K562 (cell line): ENCODE measurements at regions not wholly inside any gene's neighbourhood (a gene's known extent, or its start where the extent isn't known, plus 50 kb on each side); places are given as distances from the start of the nearest gene placed in this dataset.

Experiments
- ATAC-seq: fragments of 200-7000 bp; cut with Tn5 transposase; 3 replicates; pipeline ENCODE4 v1.9.1; 2020; ENCODE audit warnings: moderate library complexity
- BruUV-seq: library from RNA; stranded (reverse); fragments of 400-500 nt; replicated peaks from 2 replicates; lab custom pipeline; 2021; lab: Mats Ljungman, UMichigan
- CTCF ChIA-PET: fragments of 300-600 bp; formaldehyde crosslinking; extraction: SDS; loops from one replicate; lab custom pipeline; 2021; ENCODE audit warnings: low intra/inter-chr PET ratio; lab: Yijun Ruan, JAX
- POLR2A ChIA-PET: fragments of 300-600, 350-650 bp; sonication (Branson Sonifier 250); formaldehyde crosslinking; extraction: SDS; loops from one replicate; lab custom pipeline; 2021; ENCODE audit warnings: antibody characterized with exemption, inconsistent platforms; lab: Yijun Ruan, JAX
- DNase-seq, 4 experiments: peaks; one replicate each; pipeline versions ENCODE4 v3.0.0 to v3.0.0-alpha.2; 2011 to 2018; ENCODE audit warnings: low spot score in 3 of 4, mixed read lengths in 3 of 4; ENCODE audit errors: extremely low read depth in 1 of 4
- FAIRE-seq: peaks from 2 replicates; lab custom pipeline; 2011; peaks lifted over from hg19 to GRCh38; lab: Jason Lieb, UNC
- H2AFZ ChIP-seq: 2 replicates; pipeline ENCODE4 v1.6.0; 2011; ENCODE audit warnings: low read depth, low read length, control low read depth, inconsistent platforms
- H3K27ac ChIP-seq: fragments of 200-600 bp; 3 replicates; pipeline ENCODE4 v1.8.0; 2011; ENCODE audit warnings: low read depth, mild to moderate bottlenecking, control low read depth, inconsistent platforms, low read length, moderate library complexity, mixed read lengths; ENCODE audit errors: extremely low read depth
- H3K27me3 ChIP-seq, 2 experiments: fragments of 300-600 bp in 1 of 2; 2 replicates in 1 of 2; 3 replicates in 1 of 2; pipeline versions ENCODE4 v1.6.0 to v1.8.0; 2011; ENCODE audit warnings: inconsistent platforms in 2 of 2, low read length in 2 of 2, mild to moderate bottlenecking in 1 of 2, mixed read lengths in 1 of 2, moderate library complexity in 1 of 2; ENCODE audit not compliant: control insufficient read depth in 2 of 2, insufficient read depth in 2 of 2
- H3K36me3 ChIP-seq: fragments of 300-600 bp; 3 replicates; pipeline ENCODE4 v1.8.0; 2011; ENCODE audit warnings: mild to moderate bottlenecking, low read length, inconsistent platforms; ENCODE audit not compliant: control insufficient read depth, insufficient read depth
- H3K4me1 ChIP-seq, 2 experiments: fragments of 200-600 bp in 1 of 2; replicated peaks in 1 of 2; 2 replicates in 1 of 2; 3 replicates in 1 of 2; pipeline versions ENCODE4 v1.5.1 to v1.8.0; 2011; ENCODE audit warnings: inconsistent platforms in 2 of 2, low read length in 2 of 2, mild to moderate bottlenecking in 1 of 2, mixed read lengths in 1 of 2, moderate library complexity in 1 of 2; ENCODE audit not compliant: control insufficient read depth in 2 of 2, insufficient read depth in 2 of 2
- H3K4me2 ChIP-seq: 2 replicates; pipeline ENCODE4 v1.6.1; 2011; ENCODE audit warnings: low read length, control low read depth, inconsistent platforms, mixed read lengths; ENCODE audit not compliant: insufficient read depth
- H3K4me3 ChIP-seq: fragments of 200-600 bp; sonication (generic), shearing (Covaris generic); 2 replicates; pipeline ENCODE4 v1.5.1; 2016; ENCODE audit warnings: control low read depth, inconsistent platforms
- H3K79me2 ChIP-seq: fragments of 200-600 bp; 3 replicates; pipeline ENCODE4 v1.8.0; 2011; ENCODE audit warnings: low read length, inconsistent platforms; ENCODE audit not compliant: control insufficient read depth, insufficient read depth
- H3K9ac ChIP-seq, 2 experiments: 2 replicates each; pipeline versions ENCODE4 v1.6.0 to v1.6.1; 2011; ENCODE audit warnings: low read depth in 2 of 2, low read length in 2 of 2, control low read depth in 1 of 2, inconsistent platforms in 1 of 2, mild to moderate bottlenecking in 1 of 2, mixed read lengths in 1 of 2; ENCODE audit not compliant: insufficient read depth in 1 of 2
- H3K9me1 ChIP-seq: one replicate; pipeline ENCODE4 v1.6.0; 2011; ENCODE audit warnings: inconsistent platforms, mild to moderate bottlenecking, low read length, moderate library complexity; ENCODE audit not compliant: control insufficient read depth, insufficient read depth
- H3K9me3 ChIP-seq: replicated peaks from 2 replicates; pipeline ENCODE4 v1.5.1; 2011; ENCODE audit warnings: low read depth, low read length, inconsistent platforms; ENCODE audit not compliant: control insufficient read depth, insufficient read depth
- H4K20me1 ChIP-seq: replicated peaks from 2 replicates; pipeline ENCODE4 v1.6.1; 2011; ENCODE audit warnings: low read length, inconsistent platforms, mixed read lengths; ENCODE audit not compliant: control insufficient read depth, insufficient read depth
- CCAR2 ChIP-seq: fragments of 200-400 bp; formaldehyde crosslinking; IDR thresholded peaks from 2 replicates; pipeline ENCODE4 v1.6.1; 2017; ENCODE audit warnings: mild to moderate bottlenecking, low read depth, low read length
- DNMT1 ChIP-seq: fragments of 450-650 bp; IDR thresholded peaks from 2 replicates; pipeline ENCODE4 v1.6.1; 2016; ENCODE audit warnings: antibody characterized with exemption, mild to moderate bottlenecking
- HMBOX1 ChIP-seq: sonication (generic); IDR thresholded peaks from 2 replicates; pipeline ENCODE4 v1.6.1; 2016
- PHF21A ChIP-seq: fragments of 450-650 bp; IDR thresholded peaks from 2 replicates; pipeline ENCODE4 v1.6.1; 2017; ENCODE audit warnings: low read depth, borderline replicate concordance
- PHTF2 ChIP-seq: fragments of 250-450 bp; sonication (Bioruptor Pico); IDR thresholded peaks from 2 replicates; pipeline ENCODE4 v1.5.0; 2021; ENCODE audit warnings: mild to moderate bottlenecking
- SFPQ ChIP-seq: fragments of 200-400 bp; formaldehyde crosslinking; IDR thresholded peaks from 2 replicates; pipeline ENCODE4 v1.6.1; 2017; ENCODE audit warnings: mild to moderate bottlenecking, low read depth, low read length, moderate library complexity
- WGBS: fragments of 100-300 bp; shearing (Covaris generic); methylation state at CpG from one replicate; pipeline ENCODE4 v1.1.6; 2016; ENCODE audit warnings: low coverage, mixed read lengths; ENCODE audit not compliant: insufficient coverage; ENCODE audit errors: missing lambda C conversion rate; 5-methylcytosine and 5-hydroxymethylcytosine counted together
- in situ Hi-C: fragments of 300-500 bp; cut with MboI; formaldehyde crosslinking; loops from 4 replicates; pipeline ENCODE4 v1.15.0; 2018; ENCODE audit warnings: inconsistent platforms, mixed read lengths
- intact Hi-C: fragments of 100-400 bp; cut with micrococcal nuclease; formaldehyde crosslinking; loops from 2 replicates; pipeline ENCODE4 v1.14.2; 2022

DNA sequence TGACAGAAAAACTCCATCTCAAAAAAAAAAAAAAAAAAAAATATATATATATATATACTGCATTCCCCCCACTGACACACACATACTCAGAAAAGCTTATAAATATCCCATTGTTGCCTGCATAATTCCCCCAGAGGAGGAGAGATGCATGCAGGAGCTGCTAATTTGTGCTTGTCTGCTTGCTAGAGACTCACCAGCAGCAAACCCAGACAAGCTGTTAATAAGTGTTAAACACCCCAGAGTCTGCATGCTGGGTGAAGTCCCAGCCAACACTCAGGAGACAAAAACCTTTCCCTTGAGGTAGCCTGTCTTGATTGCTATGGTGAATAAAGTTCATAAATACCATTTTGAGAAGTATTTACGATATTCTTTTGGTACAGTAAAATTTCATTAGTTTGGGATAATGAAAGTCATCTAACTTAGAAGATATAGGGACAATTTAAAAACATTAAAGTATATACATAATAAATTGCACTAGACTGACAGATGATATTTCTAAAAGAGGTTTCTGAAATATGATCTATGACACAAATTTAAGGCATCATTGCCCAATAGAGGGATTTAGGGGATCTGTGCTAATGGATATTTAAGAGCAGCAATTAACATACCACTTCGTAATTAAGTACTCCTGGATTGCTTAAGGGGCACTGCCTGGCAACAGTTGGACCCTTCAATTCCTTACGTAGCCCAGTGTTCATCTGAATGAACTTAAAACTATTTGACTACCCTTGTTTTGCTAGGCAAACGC is 400.0 kb upstream of the C2CD4B start:
- Histone ChIP-seq H3K4me3 (no peak overlapping the region), H3K4me2 (no peak overlapping the region), H3K27me3 (peaks cover 13 to 25% of the 10 kb centered on the region in 2 experiments; a peak in 4 of 5 replicates), H3K9me1 (no peaks in the 10 kb centered on the region), H4K20me1 (no peaks in the 10 kb centered on the region), H3K79me2 (no peaks in the 10 kb centered on the region), H3K4me1 (no peaks in the 10 kb centered on the region), H2AFZ (no peak overlapping the region), H3K36me3 (no peaks in the 10 kb centered on the region), H3K27ac (no peak overlapping the region), H3K9me3 (no peaks in the 10 kb centered on the region)
- 0% methylated on average over 4 of the region's 4 CpGs for WGBS
- intact Hi-C loops, result no loop called here
- ChIA-PET POLR2A (interaction anchor here (1.3 kb wide), 1 partner anchor 10 kb away, joined by 3 read pairs; no protein-coding TSS in a partner anchor), CTCF (interaction anchor here (0.6 kb wide), 1 partner anchor 179 kb away, joined by 4 read pairs; no protein-coding TSS in a partner anchor)
- in situ Hi-C loops, result no loop called here
- DNase-seq, result no peak
- FAIRE-seq, result no peak
- ATAC-seq, result no peak
- TF ChIP-seq CCAR2 (no peak), DNMT1 (no peak), SFPQ (no peak), PHTF2 (CRISPR knock-in tag) (no peak), HMBOX1 (no peak), PHF21A (no peak)
- TF ChIP-seq, all 486 proteins: peak for 0
- no TSS peak for BruUV-seq
- H3K9ac ChIP-seq, result no peak overlapping the region
